ENCODE measurements at regions not wholly inside any gene's neighbourhood (a gene's known extent, or its start where the extent isn't known, plus 50 kb on each side); places are given as distances from the start of the nearest gene placed in this dataset.

DNA sequence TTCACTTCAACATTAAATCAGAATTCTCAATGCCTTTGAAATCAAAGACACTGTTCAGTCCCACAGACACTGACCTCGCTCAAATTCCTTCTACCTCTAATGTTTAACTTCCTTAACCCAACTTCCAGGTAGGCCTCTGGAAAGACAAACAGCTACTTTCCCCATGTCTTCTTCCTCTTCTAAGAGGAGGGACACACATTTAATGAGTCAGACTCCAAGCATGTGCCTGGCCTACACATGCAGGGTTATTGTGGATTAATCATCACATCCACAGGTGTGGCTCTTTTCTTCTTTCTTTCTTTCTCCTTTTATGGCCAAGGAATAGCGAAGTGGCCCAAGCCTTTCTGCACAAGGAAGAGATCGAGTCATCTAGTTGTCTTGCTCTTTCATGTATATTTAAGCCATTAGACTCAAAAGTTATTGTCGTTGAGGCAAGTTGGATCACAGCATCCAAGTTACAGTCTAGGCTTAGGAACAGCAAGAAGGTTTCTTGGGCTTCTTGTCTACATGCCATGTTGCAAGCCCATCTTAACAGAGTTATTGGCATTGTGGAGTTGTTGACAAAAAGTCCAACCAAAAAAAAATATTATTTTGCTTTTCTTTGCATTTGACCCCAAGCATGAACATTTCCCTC, 387.8 kb downstream of the IRS1 start:
- TF ChIP-seq, protein P1, sequence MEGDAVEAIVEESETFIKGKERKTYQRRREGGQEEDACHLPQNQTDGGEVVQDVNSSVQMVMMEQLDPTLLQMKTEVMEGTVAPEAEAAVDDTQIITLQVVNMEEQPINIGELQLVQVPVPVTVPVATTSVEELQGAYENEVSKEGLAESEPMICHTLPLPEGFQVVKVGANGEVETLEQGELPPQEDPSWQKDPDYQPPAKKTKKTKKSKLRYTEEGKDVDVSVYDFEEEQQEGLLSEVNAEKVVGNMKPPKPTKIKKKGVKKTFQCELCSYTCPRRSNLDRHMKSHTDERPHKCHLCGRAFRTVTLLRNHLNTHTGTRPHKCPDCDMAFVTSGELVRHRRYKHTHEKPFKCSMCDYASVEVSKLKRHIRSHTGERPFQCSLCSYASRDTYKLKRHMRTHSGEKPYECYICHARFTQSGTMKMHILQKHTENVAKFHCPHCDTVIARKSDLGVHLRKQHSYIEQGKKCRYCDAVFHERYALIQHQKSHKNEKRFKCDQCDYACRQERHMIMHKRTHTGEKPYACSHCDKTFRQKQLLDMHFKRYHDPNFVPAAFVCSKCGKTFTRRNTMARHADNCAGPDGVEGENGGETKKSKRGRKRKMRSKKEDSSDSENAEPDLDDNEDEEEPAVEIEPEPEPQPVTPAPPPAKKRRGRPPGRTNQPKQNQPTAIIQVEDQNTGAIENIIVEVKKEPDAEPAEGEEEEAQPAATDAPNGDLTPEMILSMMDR (IDR thresholded peaks at IDR 0.05): no peak
- TF ChIP-seq POLR2A (IDR thresholded peaks at IDR 0.05; ENCODE audit: low read depth) (no peak), EP300 (IDR thresholded peaks at IDR 0.05) (no peak), POLR2AphosphoS5 (IDR thresholded peaks at IDR 0.05) (no peak)

Data from esophagus muscularis mucosa (tissue), 4 donors.